ENCODE measurements at regions not wholly inside any gene's neighbourhood (a gene's known extent, or its start where the extent isn't known, plus 50 kb on each side); places are given as distances from the start of the nearest gene placed in this dataset.

DNA sequence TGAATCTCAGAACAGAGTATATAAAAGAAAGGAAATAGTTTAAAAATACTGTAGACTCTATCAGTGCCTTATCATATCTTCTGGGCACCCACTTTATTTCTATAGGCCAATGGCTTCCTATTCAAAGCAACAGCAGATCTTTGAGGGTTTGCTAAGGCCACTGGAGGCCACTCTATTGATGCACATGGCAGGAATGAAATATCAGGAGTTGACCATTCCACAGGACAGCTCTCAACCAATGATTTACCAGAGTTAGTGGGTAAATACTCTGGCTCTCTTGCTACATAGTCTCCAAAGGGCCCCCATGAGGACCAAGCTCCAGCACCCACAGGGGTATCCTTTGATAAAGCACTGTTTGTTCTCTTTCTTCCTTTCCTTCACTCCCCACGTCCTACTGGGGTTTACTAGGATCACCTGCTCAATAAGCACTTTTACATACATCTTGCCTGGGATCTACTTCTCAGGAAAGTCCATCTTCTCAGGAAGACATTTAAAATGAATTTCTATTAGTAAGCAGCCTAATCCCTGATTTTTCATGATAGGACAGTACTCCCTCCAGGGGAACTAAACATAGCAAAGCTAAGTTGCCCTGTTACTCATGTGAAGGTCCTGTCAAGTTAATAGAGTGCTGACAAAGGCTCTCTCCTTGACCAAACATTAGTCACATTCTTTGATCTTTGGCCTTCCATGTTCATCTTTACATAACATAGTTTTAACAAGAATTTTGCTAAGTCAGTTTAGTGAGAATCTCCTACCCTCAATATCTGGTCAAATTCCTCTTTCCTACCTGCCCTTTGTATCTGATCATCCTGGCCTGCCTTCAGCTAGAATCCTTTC is 459.7 kb downstream of the GRXCR1 start:
- no peak for DNase-seq

DNA sequence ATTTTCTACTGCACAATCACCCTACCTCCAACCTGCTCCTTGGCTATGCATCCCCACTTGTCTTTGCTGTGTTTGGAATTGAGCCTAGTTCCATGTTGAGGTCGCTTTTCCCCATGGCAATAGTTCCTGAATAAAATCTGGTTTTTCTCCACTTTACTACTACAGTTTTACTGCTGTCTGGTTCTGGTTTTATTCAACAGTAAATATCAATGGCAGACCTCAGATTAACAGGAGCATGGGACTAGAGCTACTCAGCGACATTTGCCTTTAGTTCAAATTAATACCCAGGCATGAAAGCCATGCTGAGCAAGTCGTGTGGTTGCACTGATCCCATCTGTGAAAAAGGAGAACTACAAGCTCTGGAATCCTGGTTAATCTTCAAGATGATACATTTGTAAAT is 460.3 kb downstream of the GRXCR1 start:
- DNase-seq = no peak

DNA sequence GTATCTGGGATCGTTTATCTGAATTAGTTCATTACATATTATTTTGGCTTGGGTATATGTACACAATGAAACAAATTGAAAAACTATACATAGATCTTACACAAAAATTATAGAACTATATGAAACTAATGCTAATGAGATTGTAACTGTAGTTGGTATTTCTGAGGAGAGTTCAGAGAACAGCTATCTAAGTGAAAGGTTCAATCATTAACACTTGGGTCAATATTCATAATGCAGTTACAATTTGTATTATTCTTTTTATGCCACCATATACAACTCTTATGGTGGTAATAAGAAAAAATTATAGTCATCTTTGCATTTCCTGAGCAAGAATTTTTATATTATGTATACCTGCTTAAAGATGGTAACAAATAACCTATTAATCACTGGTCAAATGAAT is 461.0 kb downstream of the GRXCR1 start:
- no peak for DNase-seq

DNA sequence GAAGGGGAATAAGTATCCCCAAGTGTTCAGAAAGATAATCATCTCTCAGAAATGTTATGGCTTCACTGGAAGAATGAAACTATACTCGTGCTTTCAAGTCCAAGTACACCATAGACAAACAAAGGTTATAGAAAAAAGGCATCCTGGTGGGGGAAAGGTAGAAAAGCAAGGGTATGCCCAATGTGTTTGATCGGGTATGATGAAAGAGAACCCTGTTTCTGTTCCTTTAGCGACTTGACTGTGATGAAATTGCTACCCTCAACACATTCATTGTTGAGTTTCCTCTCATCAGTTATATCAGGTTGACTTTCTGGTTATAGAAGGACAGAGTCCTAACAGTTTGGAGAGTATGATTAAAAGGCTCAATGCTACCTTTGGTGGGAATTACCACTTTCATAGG is 464.3 kb downstream of the GRXCR1 start:
- DNase-seq = no peak

DNA sequence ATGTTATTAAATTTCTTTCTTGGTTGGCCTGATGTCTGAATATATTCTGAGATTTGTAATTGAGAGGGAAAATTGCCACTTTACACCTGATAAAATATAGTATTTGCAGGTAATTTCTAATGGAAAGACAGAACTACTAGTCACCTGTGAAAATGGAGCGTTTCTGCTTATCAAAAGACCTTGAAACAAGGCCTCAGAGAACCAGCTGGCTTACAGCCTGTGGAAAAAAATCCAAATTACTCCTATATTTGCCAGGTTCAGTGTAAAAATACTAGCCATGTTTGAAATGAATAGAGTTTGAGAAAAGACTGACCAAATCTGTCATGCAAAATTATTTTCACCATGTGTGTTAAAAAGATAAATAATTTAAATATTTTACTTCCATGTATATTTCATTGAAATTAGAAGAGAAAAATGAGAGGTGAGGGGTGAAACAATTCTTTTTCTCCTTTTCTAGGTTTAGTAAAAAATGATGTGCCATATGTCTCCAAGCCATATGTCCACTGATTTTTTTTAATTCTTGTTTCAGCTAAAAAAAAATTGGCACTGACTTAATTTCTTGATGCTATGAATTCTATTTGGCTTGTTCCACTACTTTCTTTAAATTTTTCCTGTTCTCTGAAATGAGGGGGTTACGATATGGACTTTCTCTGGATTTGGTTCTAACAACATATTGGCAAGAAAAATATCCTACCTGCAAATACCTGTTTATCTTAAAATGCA is 464.9 kb downstream of the GRXCR1 start:
- no peak for DNase-seq

DNA sequence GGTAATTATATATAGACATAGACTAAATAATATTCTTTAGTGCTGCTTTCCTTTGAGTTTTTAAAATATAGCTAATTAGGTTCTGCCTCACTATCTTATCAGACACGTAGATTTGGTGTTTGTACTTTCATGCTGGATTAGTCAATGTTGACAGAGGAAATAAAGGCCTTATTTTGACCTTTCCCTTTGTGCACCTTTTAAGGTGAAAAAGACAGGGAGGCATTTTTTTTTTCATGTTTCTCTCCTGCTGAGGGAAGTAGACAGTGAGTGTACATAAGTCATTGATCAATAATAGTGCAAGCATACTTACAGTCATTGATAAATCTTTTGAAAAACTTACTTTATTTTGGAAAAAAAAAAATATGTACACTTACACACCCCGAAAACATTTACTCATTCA is 467.8 kb downstream of the GRXCR1 start:
- no peak for DNase-seq

DNA sequence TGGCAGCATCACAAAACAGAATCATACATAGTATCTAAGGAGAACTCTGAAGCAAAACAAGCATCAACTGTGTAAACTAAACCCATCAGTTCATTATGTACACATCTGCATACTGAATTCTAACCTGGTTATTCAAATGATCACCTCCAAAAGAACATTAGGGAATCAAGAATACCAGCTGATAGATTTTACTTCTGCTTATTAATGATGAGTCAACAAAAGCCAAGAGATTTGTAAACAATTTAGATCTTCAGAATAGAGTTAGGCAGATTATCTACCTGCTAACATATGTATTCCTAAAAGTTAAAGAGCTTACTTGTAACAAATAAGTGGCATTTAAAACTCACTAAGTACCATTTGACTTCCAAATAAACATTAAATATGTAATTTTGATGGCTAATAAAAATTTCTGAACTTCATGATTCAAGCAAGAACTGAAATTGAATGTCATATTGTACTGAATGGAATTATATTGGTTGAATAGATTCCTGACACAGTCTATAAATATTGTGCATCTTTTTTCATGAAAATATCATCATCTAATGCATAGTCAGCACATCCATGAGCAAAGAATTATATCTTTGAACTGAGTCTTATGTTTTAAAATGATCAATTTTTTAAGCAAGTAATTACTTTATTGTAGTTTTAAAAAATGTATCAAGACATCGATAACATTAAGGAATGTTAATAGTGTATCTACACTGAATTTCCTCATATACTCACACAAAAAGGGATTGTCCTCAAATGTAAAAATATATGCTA is 470.5 kb downstream of the GRXCR1 start:
- DNase-seq = no peak

DNA sequence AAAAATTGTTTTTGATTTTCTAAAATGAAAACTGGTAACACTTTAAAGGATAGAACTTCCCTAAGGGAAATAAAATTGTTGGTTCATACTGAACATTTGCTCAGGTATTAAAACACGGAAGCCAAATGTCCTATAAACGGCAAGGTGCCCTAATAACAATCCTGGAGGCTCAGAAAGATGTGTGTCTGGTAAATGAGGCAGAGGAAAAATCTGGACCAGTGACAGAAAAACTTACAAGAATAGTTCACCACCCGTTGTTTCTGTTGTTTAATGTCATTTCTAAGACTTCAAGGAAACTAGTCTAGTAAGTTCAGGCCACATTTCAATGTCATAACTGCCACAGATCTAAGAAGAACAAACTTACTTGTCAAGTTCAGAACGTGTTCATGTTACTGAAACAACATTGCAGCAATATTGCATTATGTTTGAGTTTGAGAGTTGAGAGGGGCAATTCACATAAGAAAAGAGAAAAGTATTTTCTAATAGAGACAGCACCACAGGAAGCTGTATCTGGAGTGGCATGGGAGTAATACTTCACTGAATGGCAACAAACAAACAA is 476.6 kb downstream of the GRXCR1 start:
- DNase-seq = no peak

DNA sequence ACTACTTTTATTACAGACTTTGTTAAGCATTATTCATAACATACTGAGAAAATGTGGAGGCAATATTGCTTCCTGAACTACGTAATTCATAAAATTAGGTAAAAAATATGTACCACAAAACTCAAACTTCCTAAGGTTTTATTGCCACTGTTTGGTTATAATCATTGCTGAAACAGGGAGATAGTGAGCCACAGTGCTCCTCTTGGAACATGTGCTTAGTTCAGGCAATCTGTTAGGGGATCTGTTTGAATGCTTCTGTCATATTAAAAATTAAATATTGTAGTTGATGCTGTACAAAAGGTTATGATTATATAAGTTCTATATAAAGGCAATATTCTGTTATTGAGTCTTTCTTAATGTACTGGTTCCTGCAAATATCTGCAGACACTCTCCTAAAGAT is 480.7 kb downstream of the GRXCR1 start:
- no peak for DNase-seq

DNA sequence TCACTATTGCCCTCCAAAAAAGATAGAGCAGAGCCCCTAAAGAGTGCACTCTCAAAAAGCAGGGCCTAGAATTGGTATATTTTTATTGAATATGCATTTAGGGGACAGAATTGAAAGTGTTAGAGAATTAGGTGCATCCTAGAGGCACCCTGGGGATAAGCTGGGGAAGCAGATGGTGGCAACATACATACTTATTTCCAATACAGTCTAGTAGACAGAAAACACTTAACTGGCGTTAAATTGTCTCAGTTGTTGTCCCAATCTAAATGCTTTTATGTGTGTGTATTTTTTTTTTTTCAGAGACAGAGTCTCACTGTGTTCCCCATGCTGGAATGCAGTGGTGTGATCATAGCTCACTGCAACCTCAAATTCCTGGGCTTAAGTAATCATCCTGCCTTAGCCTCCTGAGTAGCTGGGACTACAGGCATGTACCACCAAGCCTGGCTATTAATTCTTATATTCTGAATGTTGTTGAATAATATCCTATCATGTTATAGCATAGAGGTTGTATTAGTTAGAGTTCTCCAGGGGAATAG is 481.8 kb downstream of the GRXCR1 start:
- DNase-seq = no peak

DNA sequence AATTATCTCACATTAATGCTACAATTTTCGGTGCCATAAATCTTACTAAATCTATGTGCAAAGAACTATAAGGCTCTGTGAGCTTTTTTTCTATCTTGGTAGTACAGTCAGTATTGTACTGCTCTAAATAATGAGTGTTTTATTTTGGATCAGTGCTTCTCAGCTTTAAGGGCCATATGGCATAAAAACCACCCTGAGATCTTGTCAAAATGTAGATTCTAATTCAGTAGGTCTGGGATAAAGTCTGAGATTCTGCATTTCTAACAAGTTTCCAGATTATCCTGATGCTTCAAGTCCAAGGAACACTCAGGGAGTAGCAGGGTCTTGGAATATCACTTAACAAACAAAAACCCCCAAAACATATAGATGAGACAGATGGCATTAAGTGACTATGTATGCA is 486.5 kb downstream of the GRXCR1 start:
- no peak for DNase-seq

DNA sequence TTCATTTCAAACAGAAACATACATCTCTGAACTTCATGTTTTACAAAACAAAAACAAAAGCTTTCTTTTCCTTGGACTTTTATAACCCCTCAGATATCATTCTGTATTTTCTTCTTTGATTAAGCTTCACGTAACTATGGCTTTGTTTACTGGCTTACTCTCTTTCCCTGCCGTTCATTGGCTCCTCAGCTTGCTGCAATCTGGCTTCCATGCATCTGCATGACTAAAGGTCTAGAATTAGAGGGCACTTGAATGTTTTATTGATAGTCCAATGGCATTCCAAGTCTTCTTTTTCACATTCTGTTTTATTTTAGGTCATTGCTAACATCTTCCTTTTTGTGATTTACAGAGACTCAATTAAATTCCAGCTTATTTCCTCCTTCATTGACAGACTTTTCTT is 487.6 kb downstream of the GRXCR1 start:
- no peak for DNase-seq

DNA sequence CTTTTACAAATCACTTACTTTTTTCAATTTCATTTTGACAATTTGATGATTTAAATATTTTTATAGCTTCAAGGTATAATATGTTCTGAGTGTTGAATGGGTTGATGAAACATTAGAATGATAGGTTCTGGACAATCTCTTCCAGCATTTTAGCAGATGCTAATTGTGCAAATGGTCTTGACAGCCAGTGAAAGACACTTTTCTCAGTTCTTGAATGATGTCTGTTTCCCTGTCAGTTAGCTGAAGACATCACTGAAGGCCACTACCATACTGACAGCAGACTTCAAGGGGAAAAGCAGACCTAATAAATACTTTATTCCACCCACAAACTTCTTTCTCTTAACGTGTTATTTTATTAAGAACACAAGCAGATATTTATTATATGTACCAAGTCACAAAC is 498.6 kb downstream of the GRXCR1 start:
- DNase-seq = no peak

DNA sequence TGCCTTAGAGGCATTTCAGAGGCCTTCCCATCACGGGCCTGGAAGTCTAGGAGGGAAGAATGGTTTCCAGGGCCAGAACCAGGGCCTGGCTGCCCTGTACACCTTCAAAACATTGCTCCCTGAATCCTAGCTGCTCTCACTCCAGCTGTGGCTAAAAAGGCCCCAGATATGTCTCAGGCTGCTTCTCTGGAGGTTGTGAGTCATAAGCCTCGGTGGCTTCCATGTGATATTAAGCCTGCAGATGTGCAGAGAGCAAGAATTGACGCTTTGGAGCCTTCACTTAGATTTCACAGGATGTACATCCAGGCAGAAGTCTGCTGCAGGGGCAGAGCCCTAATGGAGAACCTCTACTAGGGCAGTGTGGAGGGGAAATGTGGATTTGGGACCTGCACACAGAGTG is 502.5 kb downstream of the GRXCR1 start:
- no peak for DNase-seq

DNA sequence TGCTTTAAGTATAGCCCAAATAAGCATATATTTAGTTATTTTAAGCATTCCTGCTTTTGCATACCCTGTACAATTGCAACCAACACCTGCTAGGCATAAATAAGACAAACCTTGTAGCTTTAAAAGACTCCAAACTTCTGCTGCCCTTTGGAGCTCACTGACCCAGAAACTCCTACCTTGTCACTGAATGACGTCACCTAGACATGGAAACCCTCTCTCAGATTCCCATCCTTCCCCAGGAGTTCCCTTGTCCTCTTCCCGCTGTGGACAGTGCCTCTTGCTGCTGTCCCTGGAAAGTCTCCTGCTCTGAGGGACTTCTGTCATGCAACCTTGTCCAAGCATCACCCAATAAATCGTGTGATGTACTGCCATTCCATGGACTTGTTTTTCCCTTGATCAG is 507.2 kb downstream of the GRXCR1 start:
- no peak for DNase-seq

DNA sequence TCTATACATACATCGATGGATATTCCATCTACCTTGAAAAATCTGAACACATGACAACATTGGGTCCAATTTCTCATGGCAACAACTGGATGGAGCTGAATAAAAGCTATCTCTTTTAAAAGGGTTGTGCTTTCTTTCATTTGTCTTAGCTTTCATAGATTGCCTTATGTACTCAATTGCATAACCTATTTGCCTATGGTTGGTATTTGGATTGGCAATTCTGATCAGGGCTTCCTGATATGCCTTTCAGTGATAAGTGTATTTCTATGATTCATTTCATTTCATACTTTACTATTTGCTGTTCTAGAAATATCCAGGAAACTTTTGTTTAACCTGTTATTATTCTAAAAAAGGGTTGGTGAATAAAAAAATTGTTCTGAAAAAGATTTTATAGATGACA is 509.9 kb downstream of the GRXCR1 start:
- no peak for DNase-seq

DNA sequence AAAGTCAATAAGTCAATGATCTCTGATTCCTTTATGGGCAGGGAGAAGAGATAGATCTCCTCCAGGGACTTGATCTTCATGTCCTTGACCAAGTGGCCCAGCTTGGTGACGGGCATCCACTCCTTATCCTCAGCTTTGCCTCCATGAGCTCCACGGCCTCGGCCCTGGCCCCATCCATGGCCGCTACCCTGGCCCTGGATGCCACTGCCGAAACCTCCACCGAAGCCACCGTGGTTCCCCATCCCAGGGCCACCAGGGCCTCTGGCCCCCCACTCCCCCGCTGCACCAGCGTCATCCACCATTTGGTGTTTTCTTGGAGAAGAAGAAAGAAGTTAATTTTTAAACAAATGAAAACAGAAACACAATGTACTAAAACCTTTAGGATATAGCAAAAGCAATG is 518.1 kb downstream of the GRXCR1 start:
- DNase-seq = no peak

DNA sequence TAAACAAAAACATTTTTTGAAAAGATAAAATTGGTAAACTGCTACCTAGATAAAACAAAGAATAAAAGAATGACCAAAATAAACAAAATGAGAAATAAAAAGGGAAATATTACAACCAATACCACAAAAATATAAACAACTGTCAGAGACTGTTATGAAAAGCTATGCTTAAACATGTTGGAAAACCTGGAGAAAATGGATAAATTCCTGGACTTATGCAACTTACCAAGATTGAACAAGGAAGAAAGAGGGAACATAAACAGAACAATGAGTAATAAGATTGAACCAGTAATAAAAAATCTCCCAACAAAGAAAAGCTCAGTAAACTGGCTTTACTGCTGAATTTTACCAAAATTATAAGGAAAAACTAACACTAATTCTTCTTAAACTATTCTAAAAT is 518.7 kb downstream of the GRXCR1 start:
- no peak for DNase-seq

DNA sequence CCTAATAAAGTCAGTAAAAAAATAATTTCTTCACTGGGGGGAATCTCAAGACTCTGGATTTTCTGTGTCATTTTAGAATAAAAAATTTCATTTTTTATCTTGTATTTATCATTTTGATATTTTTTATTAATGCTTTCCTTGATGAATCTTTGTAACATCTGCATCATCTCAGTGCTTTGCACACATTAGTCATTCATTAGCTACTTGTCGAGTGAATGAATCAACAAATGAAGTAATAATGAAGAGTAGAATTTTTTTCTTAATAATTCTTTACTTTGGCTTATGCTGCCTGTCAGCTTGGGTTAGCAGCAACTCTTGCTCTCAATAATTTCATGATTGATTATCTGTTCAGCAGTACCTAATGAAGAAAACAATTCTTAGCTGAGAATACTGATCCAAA is 530.8 kb downstream of the GRXCR1 start:
- no peak for DNase-seq

DNA sequence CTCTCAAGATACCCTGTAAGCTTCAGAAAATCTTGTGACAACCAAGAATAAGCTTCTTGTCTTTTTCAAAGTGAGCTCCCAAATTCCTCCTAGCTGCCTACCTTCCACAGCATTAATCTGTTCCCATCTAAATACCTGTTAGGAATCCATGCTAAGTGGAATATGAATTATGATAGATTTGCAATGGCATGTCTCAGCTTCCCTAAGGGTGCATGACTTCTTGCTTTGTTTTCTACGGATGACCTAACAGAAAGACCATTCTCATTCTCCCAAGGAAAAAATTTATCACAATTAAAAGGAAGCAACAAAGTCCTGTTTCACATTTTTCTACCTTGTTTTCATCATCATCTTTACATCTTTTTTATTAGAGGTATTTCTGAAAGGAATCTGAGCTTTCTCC is 532.7 kb downstream of the GRXCR1 start:
- no peak for DNase-seq

DNA sequence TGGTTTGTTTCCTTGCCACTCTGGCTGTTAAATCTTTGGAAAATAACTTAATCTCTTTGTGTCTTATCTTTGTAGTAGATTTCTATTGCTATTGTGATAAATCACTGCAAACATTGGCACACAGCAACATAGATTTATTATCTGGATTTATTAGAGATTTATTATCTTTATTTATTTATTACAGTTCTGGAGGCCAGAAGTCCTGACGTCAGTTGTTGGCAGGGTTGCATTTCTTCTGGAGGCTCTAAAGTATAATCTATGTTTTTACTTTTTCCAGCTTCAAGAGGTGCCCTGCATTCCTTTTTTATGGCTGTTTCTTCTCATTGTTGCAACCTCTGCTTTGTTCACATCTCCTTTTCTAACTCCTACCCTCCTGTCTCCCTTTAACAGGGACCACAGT is 542.8 kb downstream of the GRXCR1 start:
- no peak for DNase-seq

DNA sequence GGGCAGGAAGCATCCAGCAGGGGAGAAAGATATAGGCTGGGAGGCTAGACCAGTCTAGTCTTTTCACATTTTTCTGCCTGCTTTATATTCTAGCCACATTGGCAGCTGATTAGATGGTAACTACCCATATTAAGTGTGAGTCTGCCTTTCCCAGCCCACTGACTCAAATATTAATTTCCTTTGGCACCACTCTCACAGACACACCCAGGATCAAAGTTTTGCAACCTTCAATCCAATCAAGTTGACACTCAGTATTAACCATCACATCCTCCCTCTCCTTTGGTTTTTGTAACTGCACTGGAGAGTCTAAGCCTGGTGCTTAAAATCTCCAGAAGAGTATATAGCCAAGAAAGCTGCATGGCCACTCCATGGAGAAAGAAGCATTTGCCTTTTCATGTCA is 560.4 kb downstream of the GRXCR1 start:
- DNase-seq = peak in 2 of 6 experiments; percentile 27 to 48

DNA sequence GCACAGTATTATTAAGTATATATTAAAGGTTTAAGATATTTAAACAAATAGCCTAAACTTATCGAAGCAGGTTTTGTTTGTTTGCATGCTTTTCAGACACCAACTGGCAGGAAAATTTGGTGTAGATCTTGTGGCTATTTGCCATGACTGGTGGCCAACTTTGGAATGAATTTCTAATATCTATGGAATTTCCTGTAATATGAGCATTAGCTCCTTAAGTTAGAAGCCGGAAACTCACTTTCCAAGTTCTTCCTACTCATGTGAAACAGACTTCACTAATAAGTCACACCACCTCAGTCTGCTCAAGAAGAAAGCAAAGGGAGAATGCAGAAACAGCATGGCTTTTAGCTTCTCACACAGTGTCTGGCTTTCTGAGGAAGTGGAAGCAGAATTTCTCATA is 563.9 kb downstream of the GRXCR1 start:
- DNase-seq = no peak
